CD14-positive monocyte (primary cell): ENCODE measurements at regions not wholly inside any gene's neighbourhood (a gene's known extent, or its start where the extent isn't known, plus 50 kb on each side); places are given as distances from the start of the nearest gene placed in this dataset.

Experiments used
- DNase-seq, 3 donors: peaks; one replicate each; pipeline ENCODE4 v3.0.0-alpha.2; 2011 to 2022
- H2AFZ ChIP-seq: 2 replicates; pipeline ENCODE4 v1.6.0; 2012; ENCODE audit warnings: mild to moderate bottlenecking, low read depth, low read length, inconsistent platforms; ENCODE audit not compliant: insufficient read depth, poor library complexity, severe bottlenecking
- H3K27ac ChIP-seq, 2 donors: 1 replicate in 1 of 2; 2 replicates in 1 of 2; pipeline ENCODE4 v1.5.1; 2012 to 2013; ENCODE audit warnings: low read length in 2 of 2, control low read depth in 1 of 2, inconsistent platforms in 1 of 2, low read depth in 1 of 2, mild to moderate bottlenecking in 1 of 2
- H3K27me3 ChIP-seq, 2 donors: one replicate each; pipeline versions ENCODE4 v1.6.0 to v1.6.1; 2011 to 2013; ENCODE audit warnings: low read length in 2 of 2; ENCODE audit not compliant: control insufficient read depth in 2 of 2, insufficient read depth in 2 of 2
- H3K36me3 ChIP-seq, 2 donors: replicated peaks in 1 of 2; 1 replicate in 1 of 2; 2 replicates in 1 of 2; pipeline versions ENCODE4 v1.5.1 to v1.6.1; 2012 to 2013; ENCODE audit warnings: low read length in 2 of 2, control low read depth in 1 of 2, inconsistent platforms in 1 of 2, mild to moderate bottlenecking in 1 of 2; ENCODE audit not compliant: insufficient read depth in 2 of 2, control insufficient read depth in 1 of 2
- H3K4me1 ChIP-seq, 2 donors: 1 replicate in 1 of 2; 2 replicates in 1 of 2; pipeline versions ENCODE4 v1.5.1 to v1.6.1; 2012 to 2013; ENCODE audit warnings: low read length in 2 of 2, control low read depth in 1 of 2, inconsistent platforms in 1 of 2, mild to moderate bottlenecking in 1 of 2, moderate library complexity in 1 of 2; ENCODE audit not compliant: insufficient read depth in 2 of 2, control insufficient read depth in 1 of 2
- H3K4me2 ChIP-seq: replicated peaks from 2 replicates; pipeline ENCODE3; 2012; ENCODE audit warnings: low read length, moderate library complexity, mild to moderate bottlenecking; ENCODE audit not compliant: poor library complexity, severe bottlenecking; ENCODE audit errors: extremely low read depth
- H3K4me3 ChIP-seq, 3 experiments: fragments of 200-600 bp in 1 of 3; sonication (generic) in 1 of 3; replicated peaks in 1 of 3; 1 replicate in 2 of 3; 2 replicates in 1 of 3; pipeline ENCODE4 v1.5.1; 2011 to 2013; ENCODE audit warnings: low read length in 3 of 3, mild to moderate bottlenecking in 3 of 3, control low read depth in 2 of 3, low read depth in 2 of 3, inconsistent platforms in 1 of 3, moderate library complexity in 1 of 3
- H3K79me2 ChIP-seq: 2 replicates; pipeline ENCODE4 v1.6.0; 2012; ENCODE audit warnings: mild to moderate bottlenecking, control low read depth, inconsistent platforms, low read length, moderate library complexity; ENCODE audit not compliant: insufficient read depth
- H3K9ac ChIP-seq: 2 replicates; pipeline ENCODE4 v1.6.0; 2017; ENCODE audit warnings: low read length, mild to moderate bottlenecking; ENCODE audit not compliant: insufficient read depth, poor library complexity, severe bottlenecking
- H3K9me3 ChIP-seq, 2 donors: replicated peaks in 1 of 2; 1 replicate in 1 of 2; 2 replicates in 1 of 2; pipeline versions ENCODE4 v1.5.1 to v1.6.1; 2012 to 2013; ENCODE audit warnings: low read length in 2 of 2, control low read depth in 1 of 2; ENCODE audit not compliant: control insufficient read depth in 1 of 2, insufficient read depth in 1 of 2
- H4K20me1 ChIP-seq: 2 replicates; pipeline ENCODE4 v1.6.0; 2012; ENCODE audit warnings: mild to moderate bottlenecking, low read length, control low read depth, moderate library complexity; ENCODE audit not compliant: insufficient read depth
- H3K27ac Mint-ChIP-seq, 7 donors: one replicate each; pipeline ENCODE4 v1.8.0; 2020; ENCODE audit warnings: mild to moderate bottlenecking in 7 of 7, mixed read lengths in 7 of 7, moderate library complexity in 6 of 7, inconsistent platforms in 2 of 7
- H3K27me3 Mint-ChIP-seq, 3 donors: one replicate each; pipeline ENCODE4 v1.8.0; 2021 to 2022; ENCODE audit warnings: low read depth in 3 of 3, mild to moderate bottlenecking in 3 of 3, mixed read lengths in 3 of 3, moderate library complexity in 3 of 3, inconsistent platforms in 1 of 3
- H3K36me3 Mint-ChIP-seq, 2 donors: one replicate each; pipeline ENCODE4 v1.8.0; 2020; ENCODE audit warnings: mixed read lengths in 2 of 2, inconsistent platforms in 1 of 2, mild to moderate bottlenecking in 1 of 2
- H3K4me1 Mint-ChIP-seq: one replicate; pipeline ENCODE4 v1.8.0; 2020; ENCODE audit warnings: mild to moderate bottlenecking, mixed read lengths
- H3K4me3 Mint-ChIP-seq, 2 donors: one replicate each; pipeline ENCODE4 v1.8.0; 2020; ENCODE audit warnings: mild to moderate bottlenecking in 2 of 2, mixed read lengths in 2 of 2, moderate library complexity in 1 of 2
- H3K9me3 Mint-ChIP-seq, 7 donors: one replicate each; pipeline ENCODE4 v1.8.0; 2020 to 2022; ENCODE audit warnings: mixed read lengths in 7 of 7, mild to moderate bottlenecking in 6 of 7, moderate library complexity in 6 of 7, inconsistent platforms in 2 of 7
- WGBS: methylation state at CpG from one replicate; pipeline ENCODE4 v1.1.5; 2013; ENCODE audit warnings: missing lambda C conversion rate; ENCODE audit not compliant: insufficient coverage; 5-methylcytosine and 5-hydroxymethylcytosine counted together
- intact Hi-C, 2 donors: fragments of 100-400 bp; cut with micrococcal nuclease; formaldehyde crosslinking; loops; one replicate each; pipeline versions ENCODE4 v1.15.0 to v1.15.1; 2023
- TF ChIP-seq, protein P1 (sequence below): fragments of 200-600 bp; IDR thresholded peaks from one replicate; pipeline ENCODE4 v1.8.0; 2022; ENCODE audit warnings: antibody characterized with exemption, mild to moderate bottlenecking

DNA sequence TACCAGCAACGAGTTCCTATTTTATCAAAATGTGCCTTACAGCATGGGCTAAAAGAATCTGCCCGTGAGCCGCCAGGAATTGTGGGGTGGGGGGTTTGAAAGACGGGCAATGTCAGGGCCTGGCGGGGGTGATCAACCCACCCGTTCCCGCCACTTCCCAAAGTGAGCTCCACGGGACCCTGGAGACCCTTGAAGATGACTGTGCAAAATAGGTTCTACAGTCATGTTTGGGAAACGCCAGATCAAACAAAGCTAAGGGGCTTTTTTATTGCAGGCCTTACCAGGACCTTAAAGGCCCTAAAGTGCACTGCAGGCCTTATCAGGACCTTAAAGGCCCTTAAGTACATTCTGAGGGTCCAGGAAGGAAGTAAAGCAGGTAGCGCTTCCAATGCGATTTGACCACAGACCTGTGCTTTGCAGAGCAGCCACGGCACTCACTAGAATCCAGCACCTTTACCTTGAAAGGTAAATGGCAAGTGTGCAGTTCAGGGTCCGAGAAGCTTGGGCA, 404.1 kb downstream of the SHANK2 start:
- no peak for DNase-seq
- Histone ChIP-seq H3K4me2 (no peak overlapping the region), H3K9me3 (no peaks in the 10 kb centered on the region), H2AFZ (no peak overlapping the region), H3K27me3 (peaks cover 0 to 2% of the 10 kb centered on the region in 2 donors), H3K79me2 (no peaks in the 10 kb centered on the region), H3K4me1 (no peaks in the 10 kb centered on the region), H3K27ac (no peak overlapping the region), H3K36me3 (no peaks in the 10 kb centered on the region), H4K20me1 (no peaks in the 10 kb centered on the region), H3K9ac (no peak overlapping the region), H3K4me3 (no peak overlapping the region)
- intact Hi-C loops: no loop called here
- 90% methylated on average over 13 of the region's 13 CpGs for WGBS
- H3K27ac Mint-ChIP-seq: no peak overlapping the region
- H3K4me1 Mint-ChIP-seq: no peaks in the 10 kb centered on the region
- no peak overlapping the region for H3K4me3 Mint-ChIP-seq
- H3K27me3 Mint-ChIP-seq: peaks cover 6 to 23% (median 12%) of the 10 kb centered on the region in 3 donors
- H3K9me3 Mint-ChIP-seq: peaks cover 0 to 3% (median 0%) of the 10 kb centered on the region in 7 donors
- H3K36me3 Mint-ChIP-seq: no peaks in the 10 kb centered on the region
- TF ChIP-seq, protein P1, sequence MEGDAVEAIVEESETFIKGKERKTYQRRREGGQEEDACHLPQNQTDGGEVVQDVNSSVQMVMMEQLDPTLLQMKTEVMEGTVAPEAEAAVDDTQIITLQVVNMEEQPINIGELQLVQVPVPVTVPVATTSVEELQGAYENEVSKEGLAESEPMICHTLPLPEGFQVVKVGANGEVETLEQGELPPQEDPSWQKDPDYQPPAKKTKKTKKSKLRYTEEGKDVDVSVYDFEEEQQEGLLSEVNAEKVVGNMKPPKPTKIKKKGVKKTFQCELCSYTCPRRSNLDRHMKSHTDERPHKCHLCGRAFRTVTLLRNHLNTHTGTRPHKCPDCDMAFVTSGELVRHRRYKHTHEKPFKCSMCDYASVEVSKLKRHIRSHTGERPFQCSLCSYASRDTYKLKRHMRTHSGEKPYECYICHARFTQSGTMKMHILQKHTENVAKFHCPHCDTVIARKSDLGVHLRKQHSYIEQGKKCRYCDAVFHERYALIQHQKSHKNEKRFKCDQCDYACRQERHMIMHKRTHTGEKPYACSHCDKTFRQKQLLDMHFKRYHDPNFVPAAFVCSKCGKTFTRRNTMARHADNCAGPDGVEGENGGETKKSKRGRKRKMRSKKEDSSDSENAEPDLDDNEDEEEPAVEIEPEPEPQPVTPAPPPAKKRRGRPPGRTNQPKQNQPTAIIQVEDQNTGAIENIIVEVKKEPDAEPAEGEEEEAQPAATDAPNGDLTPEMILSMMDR: no peak

DNA sequence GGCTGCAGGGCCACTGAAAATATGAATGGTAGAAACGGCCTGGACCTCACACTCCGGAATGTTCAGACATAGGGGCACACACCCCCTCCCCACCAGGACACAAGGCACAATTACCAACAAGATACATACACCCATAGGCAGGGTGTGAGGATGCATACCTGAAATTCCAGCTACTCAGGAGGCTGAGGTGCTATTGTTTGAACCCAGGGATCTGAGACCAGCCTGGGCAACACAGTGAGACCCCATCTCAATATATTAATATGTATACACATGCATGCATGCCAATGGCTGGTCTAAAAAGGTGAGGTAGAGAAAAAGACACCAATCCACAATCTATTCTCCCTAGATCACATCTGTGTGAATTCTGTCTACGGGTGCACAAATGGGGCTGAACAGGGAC, 403.3 kb downstream of the SHANK2 start:
- Histone ChIP-seq H3K4me2 (no peak overlapping the region), H3K4me1 (no peaks in the 10 kb centered on the region), H3K36me3 (no peaks in the 10 kb centered on the region), H3K9ac (no peak overlapping the region), H3K4me3 (no peak overlapping the region), H4K20me1 (no peaks in the 10 kb centered on the region), H3K79me2 (no peaks in the 10 kb centered on the region), H3K27me3 (peaks cover 0 to 2% of the 10 kb centered on the region in 2 donors), H3K27ac (no peak overlapping the region), H2AFZ (no peak overlapping the region), H3K9me3 (no peaks in the 10 kb centered on the region)
- no peak overlapping the region for H3K27ac Mint-ChIP-seq
- no peak for DNase-seq
- no peaks in the 10 kb centered on the region for H3K4me1 Mint-ChIP-seq
- H3K4me3 Mint-ChIP-seq: no peak overlapping the region
- TF ChIP-seq, protein P1: no peak
- intact Hi-C loops: no loop called here
- whole genome bisulfite sequencing: no CpG with 5 or more reads among the region's 3 CpGs
- H3K9me3 Mint-ChIP-seq: peaks cover 0 to 3% (median 0%) of the 10 kb centered on the region in 7 donors
- H3K36me3 Mint-ChIP-seq: no peaks in the 10 kb centered on the region
- H3K27me3 Mint-ChIP-seq: peaks cover 6 to 23% (median 12%) of the 10 kb centered on the region in 3 donors
